Fibroblast of lung (primary cell): ENCODE measurements at regions not wholly inside any gene's neighbourhood (a gene's known extent, or its start where the extent isn't known, plus 50 kb on each side); places are given as distances from the start of the nearest gene placed in this dataset.

Source experiments
- DNase-seq, 2 donors: peaks; one replicate each; pipeline versions ENCODE4 v3.0.0 to v3.0.0-alpha.2; 2010; ENCODE audit warnings: low read depth in 2 of 2
- H2AFZ ChIP-seq: 2 replicates; pipeline ENCODE4 v1.5.1; 2012; ENCODE audit warnings: low read length, control low read depth, inconsistent platforms
- H3K27ac ChIP-seq: 2 replicates; pipeline ENCODE4 v1.5.1; 2011; ENCODE audit warnings: low read length, control low read depth; ENCODE audit not compliant: insufficient read depth
- H3K27me3 ChIP-seq: 2 replicates; pipeline ENCODE4 v1.5.1; 2011; ENCODE audit warnings: mild to moderate bottlenecking, low read length; ENCODE audit not compliant: control insufficient read depth, insufficient read depth
- H3K36me3 ChIP-seq: 2 replicates; pipeline ENCODE4 v1.5.1; 2011; ENCODE audit warnings: low read length; ENCODE audit not compliant: control insufficient read depth, insufficient read depth
- H3K4me1 ChIP-seq: 2 replicates; pipeline ENCODE4 v1.5.1; 2011; ENCODE audit warnings: low read length; ENCODE audit not compliant: control insufficient read depth, insufficient read depth; ENCODE audit errors: extremely low read depth
- H3K4me2 ChIP-seq: 2 replicates; pipeline ENCODE4 v1.5.1; 2011; ENCODE audit warnings: low read length, control low read depth; ENCODE audit not compliant: insufficient read depth; ENCODE audit errors: extremely low read depth
- H3K4me3 ChIP-seq, 4 experiments: fragments of 200-600 bp in 1 of 4; sonication (generic) in 1 of 4; replicated peaks in 1 of 4; 2 replicates each; pipeline ENCODE4 v1.5.1; 2011 to 2016; ENCODE audit warnings: low read length in 4 of 4, low read depth in 3 of 4, mild to moderate bottlenecking in 3 of 4, control low read depth in 2 of 4, inconsistent platforms in 1 of 4, mixed read lengths in 1 of 4; ENCODE audit not compliant: insufficient read depth in 1 of 4; ENCODE audit errors: control extremely low read depth in 1 of 4
- H3K79me2 ChIP-seq: 2 replicates; pipeline ENCODE4 v1.5.1; 2012; ENCODE audit warnings: mild to moderate bottlenecking, low read length, inconsistent platforms; ENCODE audit not compliant: control insufficient read depth, insufficient read depth
- H3K9ac ChIP-seq: 2 replicates; pipeline ENCODE4 v1.5.1; 2011; ENCODE audit warnings: mild to moderate bottlenecking, low read length, control low read depth; ENCODE audit not compliant: insufficient read depth
- H3K9me3 ChIP-seq: 2 replicates; pipeline ENCODE4 v1.5.1; 2012; ENCODE audit warnings: low read depth, low read length; ENCODE audit not compliant: control insufficient read depth, insufficient read depth
- H4K20me1 ChIP-seq: 2 replicates; pipeline ENCODE4 v1.5.1; 2011; ENCODE audit warnings: low read length; ENCODE audit not compliant: control insufficient read depth, insufficient read depth; ENCODE audit errors: extremely low read depth
- EZH2 ChIP-seq: IDR thresholded peaks from 2 replicates; pipeline ENCODE4 v1.5.1; 2012; ENCODE audit warnings: low read length, control low read depth, mild to moderate bottlenecking; ENCODE audit errors: missing control alignments
- TF ChIP-seq, protein P1 (sequence below), 2 donors: IDR thresholded peaks in 1 of 2; conservative IDR thresholded peaks in 1 of 2; 1 replicate in 1 of 2; 2 replicates in 1 of 2; pipeline ENCODE4 v1.5.1; 2011 to 2012; ENCODE audit warnings: low read length in 2 of 2, control low read depth in 1 of 2, inconsistent platforms in 1 of 2, low read depth in 1 of 2, mild to moderate bottlenecking in 1 of 2

DNA sequence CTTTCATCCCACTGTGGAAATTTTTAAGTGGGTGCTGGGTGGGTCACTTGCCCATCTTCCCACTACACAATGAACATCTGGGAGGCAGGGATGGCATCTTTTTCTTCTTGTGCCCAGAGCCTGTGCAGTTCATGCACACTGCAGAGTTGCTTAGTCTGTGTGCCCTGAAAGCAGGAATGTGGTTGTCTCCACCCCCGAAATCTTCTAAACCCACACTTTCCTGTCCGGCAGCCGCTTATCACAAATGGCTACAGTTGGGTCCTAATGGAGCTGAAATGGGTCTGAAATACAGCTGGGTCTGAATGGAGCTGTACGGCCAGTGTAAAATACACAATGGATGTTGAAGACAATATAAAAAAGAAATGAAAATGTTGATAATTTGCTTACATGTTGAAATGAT lies 112.1 kb upstream of the PMEPA1 start:
- H3K79me2 ChIP-seq = no peaks in the 10 kb centered on the region
- H3K4me2 ChIP-seq = no peak overlapping the region

DNA sequence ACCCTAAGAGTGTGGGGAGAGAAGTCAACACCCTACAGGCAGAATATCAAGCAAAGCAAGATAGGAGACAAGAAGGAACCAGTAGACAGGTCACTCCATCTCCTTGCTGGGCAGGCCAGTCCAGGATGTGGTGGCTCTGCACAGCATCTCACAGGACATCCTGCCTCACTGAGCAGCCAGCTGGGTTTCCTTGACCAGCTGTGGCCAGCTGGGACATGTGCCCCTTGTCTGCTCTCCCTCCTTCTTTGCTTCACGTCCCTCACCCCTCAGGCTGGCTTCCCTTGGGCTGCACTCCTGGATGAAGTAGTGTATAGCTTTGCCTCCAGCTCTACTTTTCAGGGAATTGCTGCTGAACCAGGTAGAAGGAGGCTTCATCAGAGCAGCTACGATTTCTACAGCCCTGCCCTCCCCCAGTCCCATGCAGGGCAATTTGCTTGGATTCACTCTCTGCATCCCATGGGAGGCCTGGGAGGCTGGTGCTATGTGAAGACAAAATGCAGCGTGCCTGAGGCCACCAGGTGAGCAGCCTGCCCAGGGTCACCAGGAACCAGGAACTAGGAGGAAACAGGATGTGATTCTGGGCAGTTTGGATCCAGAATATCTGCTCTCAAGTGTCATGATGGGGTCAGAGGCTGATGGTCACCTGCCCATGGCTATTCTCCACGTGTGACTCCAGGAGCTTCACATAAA lies 110.0 kb upstream of the PMEPA1 start:
- Histone ChIP-seq H3K79me2 (no peaks in the 10 kb centered on the region), H3K9me3 (no peaks in the 10 kb centered on the region), H3K4me1 (no peaks in the 10 kb centered on the region), H3K27ac (no peak overlapping the region), H3K4me2 (no peak overlapping the region), H2AFZ (no peak overlapping the region), H3K36me3 (no peaks in the 10 kb centered on the region), H3K27me3 (no peaks in the 10 kb centered on the region), H3K9ac (no peak overlapping the region), H4K20me1 (peaks cover 1% of the 10 kb centered on the region), H3K4me3 (no peak overlapping the region)
- DNase-seq = no peak
- TF ChIP-seq, protein P1, sequence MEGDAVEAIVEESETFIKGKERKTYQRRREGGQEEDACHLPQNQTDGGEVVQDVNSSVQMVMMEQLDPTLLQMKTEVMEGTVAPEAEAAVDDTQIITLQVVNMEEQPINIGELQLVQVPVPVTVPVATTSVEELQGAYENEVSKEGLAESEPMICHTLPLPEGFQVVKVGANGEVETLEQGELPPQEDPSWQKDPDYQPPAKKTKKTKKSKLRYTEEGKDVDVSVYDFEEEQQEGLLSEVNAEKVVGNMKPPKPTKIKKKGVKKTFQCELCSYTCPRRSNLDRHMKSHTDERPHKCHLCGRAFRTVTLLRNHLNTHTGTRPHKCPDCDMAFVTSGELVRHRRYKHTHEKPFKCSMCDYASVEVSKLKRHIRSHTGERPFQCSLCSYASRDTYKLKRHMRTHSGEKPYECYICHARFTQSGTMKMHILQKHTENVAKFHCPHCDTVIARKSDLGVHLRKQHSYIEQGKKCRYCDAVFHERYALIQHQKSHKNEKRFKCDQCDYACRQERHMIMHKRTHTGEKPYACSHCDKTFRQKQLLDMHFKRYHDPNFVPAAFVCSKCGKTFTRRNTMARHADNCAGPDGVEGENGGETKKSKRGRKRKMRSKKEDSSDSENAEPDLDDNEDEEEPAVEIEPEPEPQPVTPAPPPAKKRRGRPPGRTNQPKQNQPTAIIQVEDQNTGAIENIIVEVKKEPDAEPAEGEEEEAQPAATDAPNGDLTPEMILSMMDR (conservative IDR thresholded peaks at IDR 0.05 in 1 of 2, IDR thresholded peaks at IDR 0.05 in 1 of 2; ENCODE audit: low read depth in 1 of 2, low read length in 2 of 2) = no peak
- no peak for TF ChIP-seq EZH2

More for the DNA sequence above, 112.1 kb upstream of the PMEPA1 start:
- no peak for DNase-seq
- H3K36me3 ChIP-seq = no peaks in the 10 kb centered on the region
- no peak overlapping the region for H3K27ac ChIP-seq
- H3K4me1 ChIP-seq = no peaks in the 10 kb centered on the region
- TF ChIP-seq EZH2 = no peak
- TF ChIP-seq, protein P1 (conservative IDR thresholded peaks at IDR 0.05 in 1 of 2, IDR thresholded peaks at IDR 0.05 in 1 of 2; ENCODE audit: low read depth in 1 of 2, low read length in 2 of 2) = no peak
- H3K27me3 ChIP-seq = no peaks in the 10 kb centered on the region
- H3K9ac ChIP-seq = no peak overlapping the region
- no peaks in the 10 kb centered on the region for H3K9me3 ChIP-seq
- peaks cover 1% of the 10 kb centered on the region for H4K20me1 ChIP-seq
- no peak overlapping the region for H2AFZ ChIP-seq
- no peak overlapping the region for H3K4me3 ChIP-seq

DNA sequence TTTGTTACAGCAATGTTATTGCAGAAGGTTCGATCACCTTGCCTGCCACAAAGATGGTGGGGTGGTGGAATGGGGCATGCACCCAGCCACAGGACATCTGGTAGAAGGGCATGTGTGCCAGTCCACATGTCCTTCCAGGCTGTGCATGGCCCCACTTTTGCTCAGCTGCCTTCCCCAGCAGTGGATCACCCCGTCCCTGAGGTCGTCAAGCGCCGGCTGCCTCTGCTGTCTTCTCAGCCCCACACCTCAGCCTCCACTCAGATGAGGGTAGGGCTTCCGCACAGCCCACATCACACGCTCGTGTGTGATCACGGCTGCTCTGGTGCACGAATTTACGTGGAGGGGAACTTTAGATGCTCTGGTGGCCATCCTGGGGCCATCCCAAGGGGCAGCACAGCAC lies 109.5 kb upstream of the PMEPA1 start:
- Histone ChIP-seq H3K4me1 (no peaks in the 10 kb centered on the region), H4K20me1 (peaks cover 1% of the 10 kb centered on the region), H3K9ac (no peak overlapping the region), H2AFZ (no peak overlapping the region), H3K27me3 (no peaks in the 10 kb centered on the region), H3K79me2 (no peaks in the 10 kb centered on the region), H3K4me2 (no peak overlapping the region), H3K36me3 (no peaks in the 10 kb centered on the region), H3K9me3 (no peaks in the 10 kb centered on the region), H3K4me3 (no peak overlapping the region), H3K27ac (no peak overlapping the region)
- TF ChIP-seq EZH2 = no peak
- TF ChIP-seq, protein P1 (conservative IDR thresholded peaks at IDR 0.05 in 1 of 2, IDR thresholded peaks at IDR 0.05 in 1 of 2; ENCODE audit: low read depth in 1 of 2, low read length in 2 of 2) = no peak
- no peak for DNase-seq
